SK-N-SH treated with all-trans-retinoic acid at 6 μM for 48 hours (cell line): ENCODE measurements at regions not wholly inside any gene's neighbourhood (a gene's known extent, or its start where the extent isn't known, plus 50 kb on each side); places are given as distances from the start of the nearest gene placed in this dataset.

ENCODE experiments used
- ATAC-seq: fragments of 200-7000 bp; cut with Tn5 transposase; 3 replicates; pipeline ENCODE4 v1.9.1; 2020; ENCODE audit warnings: mild to moderate bottlenecking, moderate library complexity
- ARNTL ChIP-seq: fragments of 450-650 bp; formaldehyde crosslinking; IDR thresholded peaks from 2 replicates; pipeline ENCODE4 v1.5.0; 2020; ENCODE audit warnings: low read depth, mild to moderate bottlenecking, moderate library complexity, borderline replicate concordance
- BACH2 ChIP-seq: fragments of 250-450 bp; sonication (Bioruptor Pico); IDR thresholded peaks from 2 replicates; pipeline ENCODE4 v1.9.0; 2021; ENCODE audit warnings: mild to moderate bottlenecking, borderline replicate concordance
- CSDC2 ChIP-seq: fragments of 250-450 bp; sonication (Bioruptor Pico); IDR thresholded peaks from 2 replicates; pipeline ENCODE4 v1.5.0; 2020; ENCODE audit warnings: mild to moderate bottlenecking, moderate library complexity
- ESRRG ChIP-seq: fragments of 250-450 bp; sonication (Bioruptor Pico); IDR thresholded peaks from 2 replicates; pipeline ENCODE4 v1.6.1; 2021; ENCODE audit warnings: mild to moderate bottlenecking
- GLIS3 ChIP-seq: fragments of 250-450 bp; sonication (Bioruptor Pico); IDR thresholded peaks from 2 replicates; pipeline ENCODE4 v1.5.0; 2020; ENCODE audit warnings: mild to moderate bottlenecking, moderate library complexity
- ISL1 ChIP-seq: fragments of 250-450 bp; sonication (Bioruptor Pico); IDR thresholded peaks from 2 replicates; pipeline ENCODE4 v2.1.2; 2022; ENCODE audit warnings: mild to moderate bottlenecking, moderate library complexity
- OSR1 ChIP-seq: fragments of 250-450 bp; sonication (Bioruptor Pico); IDR thresholded peaks from 2 replicates; pipeline ENCODE4 v1.8.0; 2022; ENCODE audit warnings: moderate library complexity, mild to moderate bottlenecking, inconsistent platforms
- PATZ1 ChIP-seq: fragments of 250-450 bp; sonication (Bioruptor Pico); IDR thresholded peaks from 2 replicates; pipeline ENCODE4 v1.8.0; 2020; ENCODE audit warnings: mild to moderate bottlenecking, moderate library complexity, borderline replicate concordance
- POU6F1 ChIP-seq: fragments of 250-450 bp; sonication (Bioruptor Pico); IDR thresholded peaks from 2 replicates; pipeline ENCODE4 v1.8.0; 2021; ENCODE audit warnings: low read depth, mild to moderate bottlenecking, moderate library complexity, borderline replicate concordance
- RARB ChIP-seq: fragments of 250-450 bp; sonication (Bioruptor Pico); IDR thresholded peaks from 2 replicates; pipeline ENCODE4 v1.8.0; 2021; ENCODE audit warnings: mild to moderate bottlenecking, moderate library complexity
- SNAI2 ChIP-seq: fragments of 250-450 bp; sonication (Bioruptor Pico); IDR thresholded peaks from 2 replicates; pipeline ENCODE4 v1.5.0; 2020; ENCODE audit warnings: mild to moderate bottlenecking, moderate library complexity
- TCF4 ChIP-seq: fragments of 250-450 bp; sonication (Bioruptor Pico); IDR thresholded peaks from 2 replicates; pipeline ENCODE4 v1.8.0; 2021; ENCODE audit warnings: mild to moderate bottlenecking, moderate library complexity, borderline replicate concordance
- TOX ChIP-seq: fragments of 250-450 bp; sonication (Bioruptor Pico); IDR thresholded peaks from 2 replicates; pipeline ENCODE4 v1.8.0; 2021; ENCODE audit warnings: mild to moderate bottlenecking, moderate library complexity, borderline replicate concordance
- TSHZ2 ChIP-seq: fragments of 250-450 bp; sonication (Bioruptor Pico); IDR thresholded peaks from 2 replicates; pipeline ENCODE4 v1.5.0; 2020; ENCODE audit warnings: mild to moderate bottlenecking, moderate library complexity
- ZC3H10 ChIP-seq: fragments of 250-450 bp; sonication (Bioruptor Pico); IDR thresholded peaks from 2 replicates; pipeline ENCODE4 v1.5.1; 2021; ENCODE audit warnings: mild to moderate bottlenecking, moderate library complexity
- ZFP3 ChIP-seq: fragments of 250-450 bp; sonication (Bioruptor Pico); IDR thresholded peaks from 2 replicates; pipeline ENCODE4 v1.5.0; 2020; ENCODE audit warnings: mild to moderate bottlenecking, moderate library complexity
- ZFP30 ChIP-seq: fragments of 450-650 bp; formaldehyde crosslinking; IDR thresholded peaks from 2 replicates; pipeline ENCODE4 v1.5.0; 2022; ENCODE audit warnings: mild to moderate bottlenecking, moderate library complexity
- ZNF565 ChIP-seq: fragments of 450-650 bp; formaldehyde crosslinking; conservative IDR thresholded peaks from 2 replicates; pipeline ENCODE4 v1.5.0; 2020; ENCODE audit warnings: low read depth, mild to moderate bottlenecking, moderate library complexity
- ZNF70 ChIP-seq: fragments of 450-650 bp; formaldehyde crosslinking; IDR thresholded peaks from 2 replicates; pipeline ENCODE4 v1.5.0; 2020; ENCODE audit warnings: mild to moderate bottlenecking, moderate library complexity
- ZNF8 ChIP-seq: fragments of 450-650 bp; formaldehyde crosslinking; IDR thresholded peaks from 2 replicates; pipeline ENCODE4 v1.5.0; 2020; ENCODE audit warnings: mild to moderate bottlenecking, moderate library complexity
- TF ChIP-seq, protein P1 (sequence below): fragments of 250-450 bp; sonication (Bioruptor Pico); IDR thresholded peaks from 2 replicates; pipeline ENCODE4 v1.5.1; 2020; ENCODE audit warnings: low read depth, mild to moderate bottlenecking, moderate library complexity
- TF ChIP-seq, protein P2 (sequence below): fragments of 250-450 bp; sonication (Bioruptor Pico); IDR thresholded peaks from 2 replicates; pipeline ENCODE4 v1.5.1; 2021; ENCODE audit warnings: mild to moderate bottlenecking, moderate library complexity

DNA sequence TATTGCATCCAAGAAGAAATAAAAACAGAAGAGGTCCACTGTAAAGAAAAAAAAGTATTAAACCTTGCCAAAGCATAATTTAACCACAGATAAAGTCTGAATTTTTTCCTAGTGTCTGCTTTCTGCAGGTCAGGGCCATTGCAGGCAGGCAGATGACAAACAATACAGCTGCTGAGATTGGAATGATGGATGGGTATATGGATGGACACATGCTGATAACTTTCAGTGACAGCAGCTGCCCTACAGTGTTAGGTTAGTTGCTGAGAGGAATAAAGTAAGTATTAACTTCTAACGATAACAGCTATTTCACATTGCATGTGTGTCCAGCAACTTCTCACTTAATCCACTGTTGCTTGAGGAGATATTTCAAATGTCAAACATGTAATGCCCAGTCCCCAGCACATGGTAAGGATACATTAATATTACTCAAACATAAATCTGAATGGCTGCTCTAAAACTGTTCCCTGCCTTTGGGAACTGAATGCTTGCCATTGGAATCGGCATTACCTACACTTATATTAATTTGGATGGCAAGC lies 515.3 kb downstream of the RMST start:
- ATAC-seq, result no peak
- TF ChIP-seq GLIS3 (no peak), ZC3H10 (CRISPR knock-in tag) (no peak), ARNTL (CRISPR knock-in tag) (no peak), ZFP3 (CRISPR knock-in tag) (no peak), ISL1 (CRISPR knock-in tag) (no peak), ZFP30 (CRISPR knock-in tag) (no peak), ZNF565 (CRISPR knock-in tag) (no peak)
- TF ChIP-seq, protein P1, sequence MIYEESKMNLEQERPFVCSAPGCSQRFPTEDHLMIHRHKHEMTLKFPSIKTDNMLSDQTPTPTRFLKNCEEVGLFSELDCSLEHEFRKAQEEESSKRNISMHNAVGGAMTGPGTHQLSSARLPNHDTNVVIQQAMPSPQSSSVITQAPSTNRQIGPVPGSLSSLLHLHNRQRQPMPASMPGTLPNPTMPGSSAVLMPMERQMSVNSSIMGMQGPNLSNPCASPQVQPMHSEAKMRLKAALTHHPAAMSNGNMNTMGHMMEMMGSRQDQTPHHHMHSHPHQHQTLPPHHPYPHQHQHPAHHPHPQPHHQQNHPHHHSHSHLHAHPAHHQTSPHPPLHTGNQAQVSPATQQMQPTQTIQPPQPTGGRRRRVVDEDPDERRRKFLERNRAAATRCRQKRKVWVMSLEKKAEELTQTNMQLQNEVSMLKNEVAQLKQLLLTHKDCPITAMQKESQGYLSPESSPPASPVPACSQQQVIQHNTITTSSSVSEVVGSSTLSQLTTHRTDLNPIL, result no peak

DNA sequence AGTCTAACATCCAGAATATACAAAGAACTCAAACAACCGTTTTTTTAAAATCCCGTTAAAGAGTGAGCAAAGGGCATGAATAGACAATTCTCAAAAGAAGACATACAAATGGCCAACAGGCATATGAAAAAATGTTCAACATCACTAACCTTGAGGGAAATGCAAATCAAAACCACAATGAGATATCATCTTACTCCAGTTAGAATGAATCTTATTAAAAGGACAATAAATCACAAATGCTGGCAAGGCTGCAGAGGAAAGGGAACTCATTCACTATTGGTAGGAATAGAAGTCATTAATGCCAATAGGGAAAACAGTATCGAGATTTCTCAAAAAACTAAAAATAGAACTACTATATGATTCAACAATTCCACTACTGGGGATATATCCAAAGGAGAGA lies 520.1 kb downstream of the RMST start:
- TF ChIP-seq, protein P1, result 0 out of 2 replicates have a peak, but pooled peaks have one; percentile 14
- TF ChIP-seq ARNTL (CRISPR knock-in tag) (no peak), ISL1 (CRISPR knock-in tag) (peak; percentile 56)
- ATAC-seq, result no peak

- no peak for TF ChIP-seq POU6F1
- TF ChIP-seq ARNTL (CRISPR knock-in tag), result no peak
- TF ChIP-seq ZFP30 (CRISPR knock-in tag), result no peak
- no peak for TF ChIP-seq ZFP3 (CRISPR knock-in tag)
- ATAC-seq, result no peak
Measured at GRCh38 chr12:97983796-97984195, 521.2 kb downstream of the RMST start.

DNA sequence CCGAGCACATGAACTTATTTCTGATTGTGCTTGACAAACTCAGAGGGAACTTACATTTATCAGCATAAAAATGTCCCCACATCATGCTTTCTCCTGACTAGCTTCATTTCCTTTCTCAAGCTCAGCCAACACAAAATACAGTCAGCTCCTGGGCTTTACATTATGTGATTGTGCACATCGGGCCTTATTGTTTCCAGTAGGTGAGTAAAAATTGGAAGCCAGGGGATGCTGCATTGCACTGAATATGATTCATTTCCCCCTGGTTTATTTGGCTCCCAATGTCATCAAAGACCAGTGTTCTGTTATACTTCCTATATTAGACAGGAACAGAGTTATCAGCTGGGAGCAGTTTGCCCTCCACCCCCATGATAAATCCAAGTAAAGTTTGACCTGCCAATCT lies 521.8 kb downstream of the RMST start:
- ATAC-seq, result no peak
- no peak for TF ChIP-seq GLIS3
- no peak for TF ChIP-seq TCF4 (CRISPR knock-in tag)
- TF ChIP-seq, protein P2, sequence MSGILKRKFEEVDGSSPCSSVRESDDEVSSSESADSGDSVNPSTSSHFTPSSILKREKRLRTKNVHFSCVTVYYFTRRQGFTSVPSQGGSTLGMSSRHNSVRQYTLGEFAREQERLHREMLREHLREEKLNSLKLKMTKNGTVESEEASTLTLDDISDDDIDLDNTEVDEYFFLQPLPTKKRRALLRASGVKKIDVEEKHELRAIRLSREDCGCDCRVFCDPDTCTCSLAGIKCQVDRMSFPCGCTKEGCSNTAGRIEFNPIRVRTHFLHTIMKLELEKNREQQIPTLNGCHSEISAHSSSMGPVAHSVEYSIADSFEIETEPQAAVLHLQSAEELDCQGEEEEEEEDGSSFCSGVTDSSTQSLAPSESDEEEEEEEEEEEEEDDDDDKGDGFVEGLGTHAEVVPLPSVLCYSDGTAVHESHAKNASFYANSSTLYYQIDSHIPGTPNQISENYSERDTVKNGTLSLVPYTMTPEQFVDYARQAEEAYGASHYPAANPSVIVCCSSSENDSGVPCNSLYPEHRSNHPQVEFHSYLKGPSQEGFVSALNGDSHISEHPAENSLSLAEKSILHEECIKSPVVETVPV (CRISPR knock-in tag), result no peak
- no peak for TF ChIP-seq ZNF70 (CRISPR knock-in tag)
- TF ChIP-seq ZNF565 (CRISPR knock-in tag), result no peak
- no peak for TF ChIP-seq ZNF8 (CRISPR knock-in tag)
- no peak for TF ChIP-seq ZC3H10 (CRISPR knock-in tag)
- TF ChIP-seq CSDC2, result no peak
- no peak for TF ChIP-seq SNAI2 (CRISPR knock-in tag)

DNA sequence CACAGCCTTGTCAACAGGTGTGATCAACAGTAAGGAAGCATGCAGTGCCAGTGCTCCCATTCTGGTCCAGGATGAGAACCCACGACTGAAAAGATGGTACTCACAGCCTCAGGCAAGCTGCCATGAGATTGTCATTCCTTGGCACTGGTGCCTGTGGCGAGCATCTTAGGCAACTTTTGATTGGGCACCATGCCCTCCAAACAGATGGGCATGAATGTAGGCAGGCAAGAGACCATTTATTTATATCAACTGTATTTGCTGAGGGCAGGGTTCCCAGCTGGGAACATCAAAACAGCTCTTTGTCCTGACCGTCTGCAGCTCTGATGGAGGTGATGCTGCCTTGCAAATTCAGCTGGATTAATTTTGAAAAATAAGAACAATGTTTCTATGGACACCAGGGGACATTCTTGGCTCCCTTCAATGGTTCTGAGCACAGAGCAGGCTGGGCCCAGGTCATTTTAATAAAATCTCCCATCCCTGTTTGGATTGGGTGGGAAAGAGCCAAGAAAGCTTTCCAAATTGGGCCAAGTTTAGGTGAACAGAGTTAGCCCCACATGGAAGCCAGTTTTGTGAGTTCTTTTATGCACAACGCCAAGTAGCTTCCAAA lies 522.5 kb downstream of the RMST start:
- TF ChIP-seq ZFP3 (CRISPR knock-in tag), result no peak
- no peak for TF ChIP-seq SNAI2 (CRISPR knock-in tag)
- no peak for TF ChIP-seq ESRRG (CRISPR knock-in tag)
- TF ChIP-seq ZNF70 (CRISPR knock-in tag), result no peak
- TF ChIP-seq TCF4 (CRISPR knock-in tag), result no peak
- no peak for TF ChIP-seq PATZ1 (CRISPR knock-in tag)
- no peak for TF ChIP-seq ISL1 (CRISPR knock-in tag)
- TF ChIP-seq TSHZ2, result no peak
- no peak for TF ChIP-seq OSR1
- no peak for TF ChIP-seq RARB (CRISPR knock-in tag)
- TF ChIP-seq ZNF8 (CRISPR knock-in tag), result no peak
- TF ChIP-seq ZFP30 (CRISPR knock-in tag), result no peak
- TF ChIP-seq TOX (CRISPR knock-in tag), result no peak
- no peak for TF ChIP-seq CSDC2
- TF ChIP-seq BACH2 (CRISPR knock-in tag), result no peak
- TF ChIP-seq, all 23 proteins: peak for 0
- ATAC-seq, result no peak
